Peyer's patch (tissue), 4 donors: ENCODE measurements at regions not wholly inside any gene's neighbourhood (a gene's known extent, or its start where the extent isn't known, plus 50 kb on each side); places are given as distances from the start of the nearest gene placed in this dataset.
A peak's percentile ranks its signal among the peaks of the same experiment; 100 is the strongest.

Experiments used
- DNase-seq, 3 donors: peaks; one replicate each; pipeline ENCODE4 v3.0.0-alpha.2; 2017 to 2019
- H3K27ac ChIP-seq, 4 donors: fragments of 200-600 bp; sonication (generic); one replicate each; pipeline ENCODE4 v1.5.1; 2016 to 2019
- H3K27me3 ChIP-seq, 2 donors: fragments of 200-600 bp; sonication (generic); one replicate each; pipeline ENCODE4 v1.5.1; 2019
- H3K36me3 ChIP-seq, 3 donors: fragments of 200-600 bp; sonication (generic); one replicate each; pipeline ENCODE4 v1.5.1; 2016 to 2019
- H3K4me1 ChIP-seq, 4 donors: fragments of 200-600 bp; sonication (generic); one replicate each; pipeline ENCODE4 v1.5.1; 2016 to 2019
- H3K4me3 ChIP-seq, 4 donors: fragments of 200-600 bp; sonication (generic); 1 replicate in 3 of 4; 2 replicates in 1 of 4; pipeline ENCODE4 v1.5.1; 2016 to 2019; ENCODE audit warnings: mild to moderate bottlenecking in 1 of 4
- H3K9me3 ChIP-seq, 4 donors: fragments of 200-600 bp; sonication (generic); one replicate each; pipeline ENCODE4 v1.5.1; 2016 to 2019; ENCODE audit warnings: mild to moderate bottlenecking in 1 of 4
- CTCF ChIP-seq, 6 experiments: fragments of 450-650 bp in 4 of 6; fragments of 200-600 bp in 2 of 6; sonication (generic) in 1 of 6; IDR thresholded peaks; one replicate each; pipeline ENCODE4 v1.5.1; 2017 to 2019; ENCODE audit warnings: antibody characterized with exemption in 6 of 6, mild to moderate bottlenecking in 3 of 6, moderate library complexity in 1 of 6
- POLR2A ChIP-seq, 2 donors: fragments of 450-650 bp; IDR thresholded peaks; one replicate each; pipeline ENCODE4 v1.5.1; 2017; ENCODE audit warnings: antibody characterized with exemption in 2 of 2, mild to moderate bottlenecking in 2 of 2, moderate library complexity in 2 of 2

- Histone ChIP-seq H3K4me1 (peaks cover 0 to 5% (median 0%) of the 10 kb centered on the region in 4 donors), H3K27ac (peak overlapping the region in 1 of 4 donors; percentile 17), H3K36me3 (no peaks in the 10 kb centered on the region), H3K4me3 (no peak overlapping the region), H3K27me3 (no peaks in the 10 kb centered on the region), H3K9me3 (no peaks in the 10 kb centered on the region)
- DNase-seq: peak in 1 of 3 donors; percentile 34
- TF ChIP-seq POLR2A (IDR thresholded peaks at IDR 0.05) (no peak), CTCF (IDR thresholded peaks at IDR 0.05) (no peak)
Measured at GRCh38 chr2:42850016-42850805, 57.8 kb upstream of the HAAO start.

GRCh38 chr2:42849311-42849710 lies 56.9 kb upstream of the HAAO start:
- Histone ChIP-seq H3K27me3 (no peaks in the 10 kb centered on the region), H3K4me3 (no peak overlapping the region), H3K4me1 (peaks cover 0 to 10% (median 0%) of the 10 kb centered on the region in 4 donors), H3K36me3 (no peaks in the 10 kb centered on the region), H3K27ac (no peak overlapping the region), H3K9me3 (no peaks in the 10 kb centered on the region)
- DNase-seq: peak in 1 of 3 donors; percentile 18
- no peak for TF ChIP-seq POLR2A (IDR thresholded peaks at IDR 0.05)
- TF ChIP-seq CTCF (IDR thresholded peaks at IDR 0.05): no peak

GRCh38 chr2:42848726-42849290 lies 56.4 kb upstream of the HAAO start:
- Histone ChIP-seq H3K9me3 (no peaks in the 10 kb centered on the region), H3K4me1 (peaks cover 0 to 10% (median 0%) of the 10 kb centered on the region in 4 donors), H3K36me3 (no peaks in the 10 kb centered on the region), H3K27ac (no peak overlapping the region), H3K4me3 (no peak overlapping the region), H3K27me3 (no peaks in the 10 kb centered on the region)
- peak in 1 of 3 donors; percentile 3 for DNase-seq
- TF ChIP-seq CTCF (IDR thresholded peaks at IDR 0.05): no peak
- no peak for TF ChIP-seq POLR2A (IDR thresholded peaks at IDR 0.05)

- H3K36me3 ChIP-seq: no peaks in the 10 kb centered on the region
- no peak overlapping the region for H3K27ac ChIP-seq
- TF ChIP-seq CTCF (IDR thresholded peaks at IDR 0.05) (no peak), POLR2A (IDR thresholded peaks at IDR 0.05) (no peak)
- no peaks in the 10 kb centered on the region for H3K9me3 ChIP-seq
- peak in 1 of 3 donors; percentile 1 for DNase-seq
- no peaks in the 10 kb centered on the region for H3K27me3 ChIP-seq
- peaks cover 0 to 10% (median 0%) of the 10 kb centered on the region in 4 donors for H3K4me1 ChIP-seq
- no peak overlapping the region for H3K4me3 ChIP-seq
Measured at GRCh38 chr2:42848265-42848664, 55.9 kb upstream of the HAAO start.

- H3K36me3 ChIP-seq: no peaks in the 10 kb centered on the region
- H3K4me3 ChIP-seq: no peak overlapping the region
- peak overlapping the region in 1 of 4 donors; percentile 32 for H3K27ac ChIP-seq
- peak in 1 of 3 donors; percentile 27 for DNase-seq
- no peaks in the 10 kb centered on the region for H3K9me3 ChIP-seq
- TF ChIP-seq CTCF (IDR thresholded peaks at IDR 0.05): no peak
- TF ChIP-seq POLR2A (IDR thresholded peaks at IDR 0.05): no peak
- H3K27me3 ChIP-seq: no peaks in the 10 kb centered on the region
- peaks cover 0 to 10% (median 0%) of the 10 kb centered on the region in 4 donors for H3K4me1 ChIP-seq
Measured at GRCh38 chr2:42847596-42848151, 55.3 kb upstream of the HAAO start.
